ENCODE measurements at regions not wholly inside any gene's neighbourhood (a gene's known extent, or its start where the extent isn't known, plus 50 kb on each side); places are given as distances from the start of the nearest gene placed in this dataset.

DNA sequence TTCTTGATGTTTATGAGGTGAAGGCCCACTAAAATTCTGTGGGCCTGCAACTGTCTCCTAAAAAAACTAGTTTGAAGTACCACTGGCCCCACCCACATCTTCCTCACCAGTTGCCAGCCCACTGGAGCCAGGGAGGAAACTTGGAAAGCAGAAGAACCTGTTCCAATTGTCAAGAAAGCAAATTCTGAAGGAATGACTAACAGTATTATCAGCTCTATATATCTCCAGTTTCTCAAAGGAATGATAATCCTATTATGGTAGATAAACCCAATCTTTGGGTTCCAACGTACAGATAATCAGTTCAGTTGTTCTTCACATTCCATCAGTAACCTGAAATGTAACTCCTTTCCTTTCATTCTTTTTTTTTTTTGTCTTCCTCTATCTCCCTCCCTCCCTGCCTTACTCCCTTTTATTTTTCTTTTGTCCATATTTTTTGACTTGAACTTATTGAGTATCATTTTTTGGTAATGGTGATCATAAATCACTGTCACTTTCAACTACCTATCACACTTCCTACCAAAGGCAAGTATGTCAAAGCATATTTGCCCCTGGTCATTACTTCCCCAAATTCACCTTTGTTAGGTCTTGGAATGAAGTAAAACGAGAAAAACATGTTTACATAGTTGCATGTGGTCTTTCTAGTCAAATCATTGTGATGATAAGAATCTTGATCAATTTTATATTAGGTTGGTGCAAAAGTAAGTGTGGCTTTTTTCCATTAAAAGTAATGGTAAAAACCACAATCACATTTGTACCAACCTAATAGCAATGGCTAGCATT lies 943.4 kb downstream of the TTLL7 start:
- no peak for TF ChIP-seq POLR2A (IDR thresholded peaks at IDR 0.05)
- TF ChIP-seq, protein P1, sequence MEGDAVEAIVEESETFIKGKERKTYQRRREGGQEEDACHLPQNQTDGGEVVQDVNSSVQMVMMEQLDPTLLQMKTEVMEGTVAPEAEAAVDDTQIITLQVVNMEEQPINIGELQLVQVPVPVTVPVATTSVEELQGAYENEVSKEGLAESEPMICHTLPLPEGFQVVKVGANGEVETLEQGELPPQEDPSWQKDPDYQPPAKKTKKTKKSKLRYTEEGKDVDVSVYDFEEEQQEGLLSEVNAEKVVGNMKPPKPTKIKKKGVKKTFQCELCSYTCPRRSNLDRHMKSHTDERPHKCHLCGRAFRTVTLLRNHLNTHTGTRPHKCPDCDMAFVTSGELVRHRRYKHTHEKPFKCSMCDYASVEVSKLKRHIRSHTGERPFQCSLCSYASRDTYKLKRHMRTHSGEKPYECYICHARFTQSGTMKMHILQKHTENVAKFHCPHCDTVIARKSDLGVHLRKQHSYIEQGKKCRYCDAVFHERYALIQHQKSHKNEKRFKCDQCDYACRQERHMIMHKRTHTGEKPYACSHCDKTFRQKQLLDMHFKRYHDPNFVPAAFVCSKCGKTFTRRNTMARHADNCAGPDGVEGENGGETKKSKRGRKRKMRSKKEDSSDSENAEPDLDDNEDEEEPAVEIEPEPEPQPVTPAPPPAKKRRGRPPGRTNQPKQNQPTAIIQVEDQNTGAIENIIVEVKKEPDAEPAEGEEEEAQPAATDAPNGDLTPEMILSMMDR (IDR thresholded peaks at IDR 0.05), result no peak

All from Peyer's patch (tissue), 4 donors.